ENCODE measurements at regions not wholly inside any gene's neighbourhood (a gene's known extent, or its start where the extent isn't known, plus 50 kb on each side); places are given as distances from the start of the nearest gene placed in this dataset.

GRCh38 chr13:90547272-90547790, 800.2 kb upstream of the MIR17HG start:
- Mint-ChIP-seq H3K4me1 (ENCODE audit: low read depth, unreplicated experiment) (no peaks in the 10 kb centered on the region), H3K27ac (ENCODE audit: unreplicated experiment) (no peak overlapping the region), H3K36me3 (ENCODE audit: unreplicated experiment) (peaks cover 26% of the 10 kb centered on the region), H3K27me3 (ENCODE audit: unreplicated experiment) (no peaks in the 10 kb centered on the region), H3K4me3 (ENCODE audit: unreplicated experiment) (no peak overlapping the region), H3K9me3 (ENCODE audit: unreplicated experiment) (peaks cover 6% of the 10 kb centered on the region)
- TF ChIP-seq CTCF (IDR thresholded peaks at IDR 0.05; ENCODE audit: partially characterized antibody, unreplicated experiment) = no peak
- no peak for DNase-seq

- TF ChIP-seq CTCF (IDR thresholded peaks at IDR 0.05; ENCODE audit: partially characterized antibody, unreplicated experiment) = no peak
- Mint-ChIP-seq H3K27ac (ENCODE audit: unreplicated experiment) (no peak overlapping the region), H3K4me3 (ENCODE audit: unreplicated experiment) (no peak overlapping the region), H3K4me1 (ENCODE audit: low read depth, unreplicated experiment) (peaks cover 5% of the 10 kb centered on the region), H3K36me3 (ENCODE audit: unreplicated experiment) (peaks cover 21% of the 10 kb centered on the region), H3K9me3 (ENCODE audit: unreplicated experiment) (peaks cover 6% of the 10 kb centered on the region), H3K27me3 (ENCODE audit: unreplicated experiment) (no peaks in the 10 kb centered on the region)
- DNase-seq = no peak
Measured at GRCh38 chr13:90551253-90551652, 796.2 kb upstream of the MIR17HG start.

- no peak overlapping the region for H3K4me3 Mint-ChIP-seq (ENCODE audit: unreplicated experiment)
- DNase-seq = no peak
- H3K4me1 Mint-ChIP-seq (ENCODE audit: low read depth, unreplicated experiment) = peaks cover 5% of the 10 kb centered on the region
- no peaks in the 10 kb centered on the region for H3K27me3 Mint-ChIP-seq (ENCODE audit: unreplicated experiment)
- no peak for TF ChIP-seq CTCF (IDR thresholded peaks at IDR 0.05; ENCODE audit: partially characterized antibody, unreplicated experiment)
- peaks cover 13% of the 10 kb centered on the region for H3K36me3 Mint-ChIP-seq (ENCODE audit: unreplicated experiment)
- peaks cover 6% of the 10 kb centered on the region for H3K9me3 Mint-ChIP-seq (ENCODE audit: unreplicated experiment)
- no peak overlapping the region for H3K27ac Mint-ChIP-seq (ENCODE audit: unreplicated experiment)
Measured at GRCh38 chr13:90552702-90553101, 794.8 kb upstream of the MIR17HG start.

- no peak overlapping the region for H3K4me3 Mint-ChIP-seq (ENCODE audit: unreplicated experiment)
- no peaks in the 10 kb centered on the region for H3K27me3 Mint-ChIP-seq (ENCODE audit: unreplicated experiment)
- no peak overlapping the region for H3K27ac Mint-ChIP-seq (ENCODE audit: unreplicated experiment)
- peaks cover 5% of the 10 kb centered on the region for H3K4me1 Mint-ChIP-seq (ENCODE audit: low read depth, unreplicated experiment)
- peaks cover 9% of the 10 kb centered on the region for H3K36me3 Mint-ChIP-seq (ENCODE audit: unreplicated experiment)
- DNase-seq = no peak
- no peak for TF ChIP-seq CTCF (IDR thresholded peaks at IDR 0.05; ENCODE audit: partially characterized antibody, unreplicated experiment)
- peaks cover 1% of the 10 kb centered on the region for H3K9me3 Mint-ChIP-seq (ENCODE audit: unreplicated experiment)
Measured at GRCh38 chr13:90553159-90553558, 794.3 kb upstream of the MIR17HG start.

GRCh38 chr13:90557626-90558025, 789.9 kb upstream of the MIR17HG start:
- Mint-ChIP-seq H3K4me1 (ENCODE audit: low read depth, unreplicated experiment) (peaks cover 5% of the 10 kb centered on the region), H3K4me3 (ENCODE audit: unreplicated experiment) (no peak overlapping the region), H3K9me3 (ENCODE audit: unreplicated experiment) (peaks cover 1% of the 10 kb centered on the region), H3K27me3 (ENCODE audit: unreplicated experiment) (no peaks in the 10 kb centered on the region), H3K36me3 (ENCODE audit: unreplicated experiment) (no peaks in the 10 kb centered on the region), H3K27ac (ENCODE audit: unreplicated experiment) (no peak overlapping the region)
- no peak for DNase-seq
- TF ChIP-seq CTCF (IDR thresholded peaks at IDR 0.05; ENCODE audit: partially characterized antibody, unreplicated experiment) = no peak
